Umbilical cord (tissue), 1 donor: ENCODE measurements at regions not wholly inside any gene's neighbourhood (a gene's known extent, or its start where the extent isn't known, plus 50 kb on each side); places are given as distances from the start of the nearest gene placed in this dataset.

Source experiments
- DNase-seq: peaks from one replicate; pipeline ENCODE4 v3.0.0-alpha.2; 2015; ENCODE audit warnings: low spot score

- no peak for DNase-seq
Observed at GRCh38 chr3:81439108-81439507, 322.3 kb downstream of the GBE1 start.

- no peak for DNase-seq
Observed at GRCh38 chr3:81437683-81438082, 323.8 kb downstream of the GBE1 start.

GRCh38 chr3:81436182-81436581 is 325.3 kb downstream of the GBE1 start:
- no peak for DNase-seq

DNA sequence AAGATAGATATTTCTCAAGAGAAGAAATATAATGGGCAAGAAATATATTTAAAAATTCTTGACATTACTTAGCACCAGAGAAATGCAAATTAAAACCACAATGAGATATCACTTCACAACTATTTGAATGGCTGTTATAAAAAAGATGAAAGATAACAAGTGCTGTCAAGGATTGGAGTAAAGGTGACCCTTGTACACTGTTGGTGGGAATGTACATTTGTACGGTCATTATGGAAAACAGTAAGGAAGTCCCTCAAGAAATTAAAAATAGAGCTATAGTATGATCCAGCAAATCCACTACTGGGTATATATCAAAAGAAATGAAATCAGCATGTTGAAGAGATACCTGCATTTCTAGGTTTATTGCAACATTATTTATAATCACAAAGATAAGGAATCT is 326.4 kb downstream of the GBE1 start:
- no peak for DNase-seq

DNA sequence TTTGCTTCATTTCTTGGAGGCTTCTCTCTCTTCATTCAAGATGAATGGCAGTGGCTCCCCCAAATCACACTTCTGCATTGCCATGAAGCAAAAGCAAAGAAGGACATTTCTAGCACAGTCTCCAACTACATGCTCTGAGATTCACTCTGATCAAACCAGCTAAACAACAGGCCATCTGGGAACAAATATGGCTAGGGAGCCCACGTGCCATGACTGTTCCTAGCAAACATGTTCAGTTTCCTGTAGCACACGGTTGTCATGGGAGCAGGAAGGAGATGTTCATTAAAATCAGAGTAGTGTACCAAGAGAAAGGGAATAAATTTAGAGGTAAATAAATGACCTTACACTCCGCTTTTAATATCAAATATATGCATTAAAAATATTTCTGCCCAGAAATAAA is 327.3 kb downstream of the GBE1 start:
- no peak for DNase-seq

DNA sequence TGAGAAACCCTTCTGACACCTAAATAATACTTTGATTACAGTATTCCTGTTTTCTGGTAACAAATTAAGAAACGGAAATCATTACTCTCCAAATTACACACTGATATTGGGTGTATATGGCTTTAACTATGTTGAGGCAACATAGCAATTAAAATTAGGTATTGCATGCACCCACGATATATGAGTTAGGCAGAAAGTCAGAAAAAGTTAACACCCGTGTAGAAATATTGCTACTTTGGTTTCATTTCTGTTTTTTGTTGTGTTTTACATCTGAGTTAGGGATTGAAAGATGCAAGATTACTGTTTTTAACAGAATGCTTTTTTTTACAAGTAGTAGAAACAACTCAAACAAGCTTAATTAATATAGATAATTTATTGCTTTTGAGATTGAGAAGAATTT is 327.8 kb downstream of the GBE1 start:
- no peak for DNase-seq

- DNase-seq: no peak
Observed at GRCh38 chr3:81432456-81432855, 329.0 kb downstream of the GBE1 start.

DNA sequence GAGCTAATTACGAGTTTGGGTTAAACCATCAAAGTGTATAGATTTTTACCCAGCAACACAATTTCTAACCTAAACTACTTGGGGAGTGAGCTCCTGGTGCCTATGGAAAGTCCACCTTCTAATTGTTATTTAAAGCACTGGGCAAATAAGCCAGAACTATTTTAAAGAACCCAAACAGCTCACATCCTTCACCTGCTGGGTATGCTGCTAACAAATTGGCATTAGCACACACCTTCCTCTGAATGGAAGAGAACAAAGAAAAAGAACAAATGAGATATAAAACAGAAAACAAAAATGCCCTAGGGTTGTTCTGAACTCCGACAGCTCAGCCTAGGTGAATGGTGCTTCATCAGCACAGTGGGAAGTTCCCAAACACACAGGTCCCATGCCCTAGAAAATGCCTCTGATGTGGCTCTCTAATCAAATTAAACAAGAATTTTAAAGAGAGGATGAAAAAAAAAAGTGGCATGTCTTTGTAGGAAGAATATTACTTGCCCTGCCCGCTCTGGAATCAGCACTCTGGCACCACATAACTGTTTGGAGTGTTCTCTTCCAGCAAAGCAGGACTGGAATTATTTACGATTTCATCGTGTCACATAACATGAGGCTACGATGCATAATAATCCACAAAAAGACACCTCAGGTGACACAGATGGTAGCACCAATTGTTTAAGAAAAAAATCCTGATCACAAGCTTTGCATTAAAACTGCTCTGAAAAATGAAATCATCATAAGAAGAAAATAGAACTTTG is 334.4 kb downstream of the GBE1 start:
- no peak for DNase-seq

- DNase-seq: no peak
Observed at GRCh38 chr3:81425198-81425868, 336.1 kb downstream of the GBE1 start.

DNA sequence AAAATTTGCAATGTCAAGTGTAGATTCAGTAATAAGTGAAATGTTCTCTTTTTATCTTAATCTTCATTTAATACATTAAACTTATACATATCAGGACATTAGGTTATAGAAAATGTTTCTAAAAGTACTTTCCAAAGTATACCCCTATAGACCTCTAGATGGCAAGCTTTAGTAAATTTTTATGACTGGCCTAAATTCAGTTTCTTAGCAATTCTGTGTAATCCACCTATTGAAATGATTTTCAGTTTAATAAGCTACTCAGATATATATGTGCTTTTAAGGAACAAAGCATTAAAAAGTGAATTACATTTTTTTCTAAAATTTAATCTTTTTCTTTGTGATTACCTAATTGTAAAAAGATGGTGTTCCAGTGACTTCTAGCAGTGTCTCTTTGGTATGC is 342.2 kb downstream of the GBE1 start:
- peak; percentile 22 for DNase-seq

DNA sequence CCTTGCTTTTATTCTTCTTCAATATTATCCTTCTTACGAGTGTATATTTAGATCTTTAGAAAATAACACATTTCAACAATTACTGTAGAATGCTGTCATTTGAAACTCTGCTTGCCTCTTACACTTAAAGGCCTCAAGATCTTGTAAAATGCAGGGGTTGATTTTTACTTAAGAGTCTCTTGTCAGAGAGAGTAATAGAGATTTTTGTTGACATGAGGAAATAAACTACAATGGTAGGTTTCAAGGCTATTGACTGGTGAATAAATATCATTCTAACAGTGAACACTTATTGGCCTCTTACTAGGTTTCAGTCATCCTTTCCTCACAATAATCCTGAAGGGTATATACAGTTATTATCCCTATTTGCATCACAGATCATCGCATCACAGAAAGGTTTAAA is 344.6 kb downstream of the GBE1 start:
- DNase-seq: no peak

- DNase-seq: no peak
Observed at GRCh38 chr3:81406318-81406717, 355.1 kb downstream of the GBE1 start.

GRCh38 chr3:81395739-81396513 is 365.5 kb downstream of the GBE1 start:
- DNase-seq: no peak

DNA sequence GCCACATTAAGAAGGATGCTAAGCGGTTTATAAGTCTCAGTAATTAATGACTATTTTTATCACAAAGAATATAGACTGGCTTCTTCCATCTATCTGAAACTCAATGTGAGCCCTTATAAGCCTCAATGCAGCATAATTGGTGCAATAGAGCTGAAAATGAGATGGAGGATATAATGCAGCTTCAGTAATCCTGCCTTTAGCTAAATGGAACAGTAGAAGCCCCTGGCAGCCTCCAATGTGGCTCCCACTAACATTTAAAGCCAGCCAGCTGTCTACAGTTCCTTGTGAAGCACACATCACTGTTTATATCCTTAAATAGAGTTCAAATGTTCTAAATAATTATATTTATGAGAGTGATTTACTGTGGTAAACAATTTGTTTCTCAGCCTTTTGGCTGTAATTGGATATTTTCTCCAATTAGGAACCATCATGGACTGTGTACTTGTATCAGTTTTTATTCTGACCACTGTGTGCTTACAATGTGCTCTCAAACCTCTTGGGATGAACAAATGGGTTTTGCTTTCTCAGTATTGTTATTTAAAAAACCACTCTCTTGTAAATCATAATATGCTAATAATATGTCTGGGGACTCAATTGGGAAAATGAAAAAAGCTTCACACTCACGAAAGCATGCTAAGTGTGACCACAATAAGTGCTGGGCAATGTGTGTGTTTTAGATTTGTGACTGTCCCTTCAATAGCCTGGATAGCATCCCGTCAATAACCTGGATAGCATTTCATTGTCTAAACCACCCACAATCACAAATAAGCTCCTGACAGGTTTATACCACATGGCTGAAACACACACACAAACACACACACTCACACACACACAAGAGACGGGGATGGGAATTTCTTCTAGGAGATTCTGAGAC is 366.6 kb downstream of the GBE1 start:
- DNase-seq: no peak

GRCh38 chr3:81393251-81393650 is 368.2 kb downstream of the GBE1 start:
- DNase-seq: no peak

GRCh38 chr3:81390796-81391195 is 370.6 kb downstream of the GBE1 start:
- no peak for DNase-seq

- DNase-seq: no peak
Observed at GRCh38 chr3:81388191-81388590, 373.3 kb downstream of the GBE1 start.

DNA sequence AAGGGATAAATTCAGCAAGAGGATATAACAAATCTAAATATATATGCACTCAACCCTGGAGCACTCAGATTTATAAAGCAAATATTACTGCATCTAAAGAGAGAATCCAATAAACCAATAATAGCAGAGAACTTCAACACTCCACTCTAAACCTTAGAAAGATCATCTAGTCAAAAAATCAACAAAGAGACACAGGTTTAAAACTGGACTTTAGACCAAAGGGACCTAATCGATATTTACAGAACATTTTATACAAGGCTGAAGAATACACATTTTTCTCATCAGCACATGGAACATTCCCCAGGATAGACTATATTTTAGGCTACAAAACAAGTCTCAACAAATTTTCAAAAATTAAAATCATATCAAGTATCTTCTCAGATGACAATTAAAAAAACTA is 379.0 kb downstream of the GBE1 start:
- no peak for DNase-seq

DNA sequence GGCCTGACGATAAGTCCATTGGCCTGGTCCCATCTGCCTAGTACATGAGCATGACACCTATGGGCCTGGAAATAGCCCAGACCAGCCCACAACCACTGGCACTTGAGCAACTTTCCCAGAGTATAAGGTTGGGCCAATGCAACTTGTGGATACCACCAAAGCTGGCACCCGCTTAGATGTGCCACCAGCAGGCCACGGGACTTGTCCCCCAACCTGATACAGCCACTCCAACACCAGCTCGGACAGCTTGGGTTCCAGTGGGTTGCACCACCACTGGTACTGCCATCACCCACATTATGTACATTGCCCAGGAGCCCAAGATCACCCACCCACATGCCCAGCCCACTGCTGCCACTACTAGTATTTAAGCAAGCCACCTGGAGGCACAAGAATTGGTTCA is 381.2 kb downstream of the GBE1 start:
- DNase-seq: no peak

- DNase-seq: no peak
Observed at GRCh38 chr3:81378552-81379293, 382.7 kb downstream of the GBE1 start.

DNA sequence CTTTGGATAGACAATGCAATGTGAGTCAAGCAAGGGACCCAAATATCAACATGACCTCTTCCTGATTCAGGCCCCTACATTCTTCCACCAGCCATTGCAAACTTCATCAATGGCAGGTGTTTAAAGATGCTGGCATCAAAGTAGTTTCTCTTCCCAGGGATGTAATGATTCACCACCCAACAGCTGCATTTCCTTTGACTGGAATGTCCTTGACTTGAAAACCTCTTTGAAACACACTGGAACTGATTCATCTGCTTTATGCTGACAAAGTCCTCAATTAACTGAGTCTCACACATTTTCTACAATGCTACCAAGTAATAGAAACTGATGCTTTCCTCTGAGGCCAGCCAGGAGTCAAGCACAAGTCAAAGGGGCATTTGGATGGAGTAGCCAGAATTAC is 385.5 kb downstream of the GBE1 start:
- no peak for DNase-seq
